Activated CD8-positive, alpha-beta memory T cell treated with anti-CD3 and anti-CD28 coated beads, Interleukin-2, amount 50 U/mL, for 1 hour (primary cell): ENCODE measurements at regions not wholly inside any gene's neighbourhood (a gene's known extent, or its start where the extent isn't known, plus 50 kb on each side); places are given as distances from the start of the nearest gene placed in this dataset.
A peak's percentile ranks its signal among the peaks of the same experiment; 100 is the strongest.

Source experiments
- DNase-seq: peaks from one replicate; pipeline ENCODE4 v3.0.0-alpha.2; 2020; ENCODE audit errors: extremely low read depth

DNA sequence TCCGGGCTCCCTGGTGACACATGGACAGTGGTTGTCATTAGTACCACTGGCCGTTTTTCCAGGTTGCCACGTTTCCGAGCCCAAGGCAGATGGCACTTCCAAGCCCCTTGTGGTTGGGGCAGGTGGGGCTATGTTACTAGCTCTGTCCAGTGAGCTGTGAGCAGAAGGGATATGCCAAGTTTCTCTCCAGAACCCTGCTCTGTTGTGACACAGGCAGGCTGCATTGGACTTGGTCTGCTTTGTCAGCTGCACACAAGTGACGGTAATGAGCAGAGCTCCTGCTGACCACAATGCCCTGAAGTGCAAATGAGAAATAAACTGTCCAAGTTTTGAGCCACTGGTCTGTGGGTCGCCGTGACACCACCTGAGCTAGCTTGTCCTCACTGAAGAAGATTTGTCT lies 118.8 kb downstream of the GYPC start:
- DNase-seq: no peak

DNA sequence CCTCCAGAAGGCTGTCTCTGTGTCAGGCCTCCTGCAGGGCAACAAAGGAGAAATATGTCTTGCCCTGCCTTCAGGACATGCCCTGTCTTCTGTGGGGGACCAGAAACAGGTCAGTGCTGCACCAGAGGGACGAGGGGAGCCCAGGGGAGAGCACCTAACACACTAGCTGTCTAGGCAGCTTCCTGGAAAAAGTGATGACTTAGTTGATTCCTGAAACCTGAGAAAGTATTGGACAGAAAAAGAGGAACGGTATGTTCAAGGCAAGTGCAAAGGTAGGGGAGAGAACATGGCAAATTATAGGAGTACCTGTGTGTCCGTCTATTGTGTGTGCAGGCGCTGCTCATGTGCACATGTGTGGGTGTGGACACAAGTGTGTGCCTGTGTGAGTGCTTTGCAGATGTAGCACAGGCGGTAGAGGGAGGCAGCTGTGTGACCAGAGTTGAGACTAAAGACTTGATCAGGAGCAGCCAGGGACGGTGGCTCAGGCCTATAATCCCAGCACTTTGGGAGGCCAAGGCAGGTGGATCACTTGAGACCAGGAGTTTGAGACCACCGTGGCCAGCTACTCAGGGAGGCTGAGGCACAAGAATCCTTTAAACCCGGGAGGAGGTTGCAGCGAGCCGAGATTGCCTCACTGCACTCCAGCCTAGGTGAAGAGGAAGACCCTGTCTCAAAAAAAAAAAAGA lies 119.5 kb downstream of the GYPC start:
- no peak for DNase-seq

DNA sequence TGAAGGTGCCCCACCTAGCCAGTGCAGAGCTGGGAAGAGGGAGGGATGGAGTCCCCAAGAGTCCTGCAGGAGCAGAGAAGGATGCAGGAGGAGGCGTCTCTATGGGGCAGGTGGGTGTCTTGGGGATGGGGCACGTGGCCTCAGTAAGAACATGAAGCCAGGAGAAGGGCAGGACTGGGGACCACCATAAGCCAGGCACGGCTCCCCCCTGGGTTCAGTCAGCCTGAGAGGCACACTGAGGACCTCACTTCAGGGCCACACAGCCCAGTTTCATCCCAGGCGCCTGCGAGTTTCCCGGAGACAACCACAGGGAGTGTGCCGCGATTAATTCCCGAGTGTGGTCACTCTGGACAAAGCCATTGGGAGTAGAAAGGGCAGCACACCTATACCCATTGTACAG lies 120.3 kb downstream of the GYPC start:
- no peak for DNase-seq

DNA sequence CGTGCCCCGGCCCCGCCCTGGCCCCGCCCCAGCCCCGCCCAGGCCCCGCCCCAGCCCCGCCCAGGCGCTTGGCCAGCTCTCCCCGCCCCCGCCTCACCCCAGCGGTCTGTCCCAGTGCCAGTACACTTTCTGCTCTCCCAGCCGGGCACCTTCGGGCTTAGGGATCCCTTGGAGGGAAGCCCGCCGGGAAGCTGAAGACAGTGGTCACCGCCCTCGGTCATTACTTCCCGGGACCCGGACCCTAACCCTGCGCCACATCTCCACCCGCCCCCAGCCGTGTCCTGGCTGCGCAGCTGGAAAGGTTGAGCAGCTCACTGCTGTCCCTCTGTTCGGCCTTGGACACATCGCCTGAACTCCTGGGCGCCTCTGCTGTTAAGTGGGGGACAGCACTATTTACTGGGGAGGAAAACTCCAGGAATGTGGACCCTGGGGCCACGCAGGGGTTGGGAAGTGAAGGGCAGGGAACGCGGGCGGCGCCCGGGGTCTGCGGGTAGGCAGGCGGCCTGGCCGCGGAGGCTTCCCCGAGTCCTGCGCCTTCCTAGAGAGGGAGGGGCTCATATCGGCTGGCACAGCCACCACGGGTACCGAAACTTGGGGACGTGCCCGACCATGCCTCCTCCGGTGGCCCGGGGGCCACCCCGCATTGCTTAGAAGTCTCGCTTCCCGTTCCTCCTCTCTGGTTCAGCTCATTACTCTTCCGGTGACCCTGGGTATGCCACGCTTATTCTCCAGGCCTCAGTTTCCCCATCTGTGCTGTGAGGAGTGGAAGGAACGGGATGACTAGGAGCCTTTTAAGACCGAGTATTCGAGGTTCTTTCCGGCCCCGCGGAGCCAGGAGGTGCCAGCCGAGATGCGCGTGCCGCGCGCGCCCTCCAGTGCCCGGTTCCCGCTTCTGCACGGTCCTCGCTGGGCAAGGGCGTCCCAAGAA lies 121.0 kb downstream of the GYPC start:
- peak; percentile 31 for DNase-seq

DNA sequence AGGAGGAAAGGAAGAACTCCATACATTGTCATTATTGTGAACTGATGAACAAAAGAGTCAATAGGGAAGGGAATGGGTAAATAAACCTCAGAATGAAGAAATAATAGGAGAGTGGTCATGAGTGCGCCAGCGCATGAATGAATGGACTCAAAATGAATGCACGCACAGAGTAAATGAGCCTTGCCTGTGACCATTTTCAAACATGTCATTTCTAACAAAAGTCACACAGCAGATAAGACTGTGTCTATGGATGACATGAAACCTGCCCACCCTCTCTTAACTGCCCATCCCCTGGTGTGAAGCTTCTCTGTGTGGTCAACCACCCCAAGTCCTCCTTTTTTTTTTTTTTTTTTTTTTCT lies 121.1 kb upstream of the TEX51 start:
- no peak for DNase-seq

DNA sequence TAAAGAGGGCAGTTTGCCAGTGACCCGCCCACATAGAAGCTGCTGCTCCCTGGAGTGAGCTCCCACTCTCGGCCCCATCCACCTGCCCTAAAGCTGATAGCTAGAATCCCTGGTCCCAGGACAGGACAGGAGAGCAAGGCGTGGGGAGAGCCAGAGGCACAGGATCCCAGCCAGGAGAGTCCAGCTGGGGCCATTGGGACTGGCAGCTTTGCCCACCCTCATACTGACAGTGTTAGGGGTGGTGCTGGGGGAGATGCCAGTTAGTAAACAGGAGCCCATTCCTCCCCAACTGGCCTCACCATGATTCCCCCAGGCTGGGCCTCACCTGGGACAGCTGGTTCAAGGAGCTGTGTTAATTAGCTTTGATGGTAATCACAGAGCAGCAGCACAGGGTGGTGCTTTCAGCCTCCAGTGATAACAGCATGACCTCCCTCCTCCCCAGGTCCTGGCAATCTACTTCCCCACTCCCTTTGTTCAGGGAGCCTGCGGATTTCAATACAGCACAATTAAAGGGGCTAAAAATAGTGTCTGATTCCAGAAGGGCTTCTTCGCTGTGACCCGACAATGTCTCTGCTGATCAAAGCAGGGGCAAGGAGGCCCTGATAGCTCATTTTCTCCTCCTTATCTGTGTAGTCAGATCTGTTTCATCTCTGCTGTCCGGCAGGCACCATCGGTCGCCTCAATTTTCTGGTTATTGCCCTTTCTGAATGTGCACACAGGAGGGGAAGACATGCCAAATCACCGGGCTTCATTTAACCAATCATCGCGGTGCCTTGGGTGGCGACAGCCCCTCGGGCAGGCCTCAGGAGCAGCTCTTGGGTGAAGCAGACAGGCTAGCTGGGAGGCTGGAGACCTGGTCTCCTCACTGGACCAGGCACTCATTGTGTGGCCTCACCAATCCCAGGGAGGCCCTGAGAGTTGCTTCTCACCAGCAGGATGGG lies 119.9 kb upstream of the TEX51 start:
- no peak for DNase-seq

DNA sequence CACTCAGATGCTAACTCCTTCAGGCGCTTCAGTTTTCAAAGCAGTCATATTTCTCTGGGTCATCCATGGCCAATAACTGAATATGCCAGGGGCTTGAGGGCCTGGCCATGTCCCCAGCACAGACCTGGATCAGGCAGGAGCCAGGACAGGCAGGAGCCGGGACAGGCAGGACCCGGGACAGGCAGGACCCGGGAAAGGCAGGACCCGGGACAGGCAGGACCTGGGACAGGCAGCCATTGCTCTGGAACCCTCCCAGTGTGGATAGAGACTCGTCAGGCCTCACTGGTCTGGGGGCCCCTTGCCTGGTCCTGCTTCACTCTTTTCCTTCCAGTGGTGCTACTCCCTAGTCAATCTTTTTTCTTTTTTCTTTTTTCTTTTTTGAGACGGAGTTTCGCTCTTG lies 117.5 kb upstream of the TEX51 start:
- no peak for DNase-seq

DNA sequence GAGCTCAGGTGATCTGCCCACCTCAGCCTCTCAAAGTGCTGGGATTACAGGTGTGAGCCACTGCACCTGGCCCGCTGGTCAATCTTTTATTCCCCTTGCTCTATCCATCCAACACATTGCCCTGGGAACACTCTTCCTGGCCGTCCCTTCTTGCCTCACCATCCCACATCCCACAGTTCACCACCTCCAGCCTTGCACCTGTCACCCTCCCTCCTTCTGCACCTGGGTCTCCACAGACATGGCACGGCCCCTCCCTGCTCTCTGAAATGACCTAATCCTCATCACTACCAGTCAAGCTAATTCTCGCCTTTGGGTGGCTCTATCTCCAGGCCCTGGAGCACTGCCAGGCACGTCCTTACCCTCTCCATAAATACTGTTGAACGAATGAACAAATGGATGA lies 116.9 kb upstream of the TEX51 start:
- DNase-seq: no peak

DNA sequence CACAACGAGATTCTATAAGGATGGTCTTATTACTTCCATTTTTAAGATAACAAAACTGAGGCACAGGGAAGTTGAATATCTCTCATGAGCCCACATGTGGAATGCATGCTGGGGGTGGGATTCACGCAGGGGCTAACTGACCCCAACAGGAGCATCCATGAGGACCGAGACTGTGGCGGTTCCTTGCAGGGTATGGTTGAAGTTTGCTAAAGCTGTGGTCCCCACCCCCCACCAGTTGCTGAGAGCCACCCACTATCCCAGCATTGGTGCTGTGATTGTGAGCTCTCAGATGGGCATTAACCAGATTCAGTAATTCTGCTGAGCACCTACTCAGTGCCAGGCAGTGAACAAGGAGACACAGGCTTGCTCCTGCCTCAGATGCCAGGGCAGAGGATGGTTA lies 116.0 kb upstream of the TEX51 start:
- DNase-seq: no peak

DNA sequence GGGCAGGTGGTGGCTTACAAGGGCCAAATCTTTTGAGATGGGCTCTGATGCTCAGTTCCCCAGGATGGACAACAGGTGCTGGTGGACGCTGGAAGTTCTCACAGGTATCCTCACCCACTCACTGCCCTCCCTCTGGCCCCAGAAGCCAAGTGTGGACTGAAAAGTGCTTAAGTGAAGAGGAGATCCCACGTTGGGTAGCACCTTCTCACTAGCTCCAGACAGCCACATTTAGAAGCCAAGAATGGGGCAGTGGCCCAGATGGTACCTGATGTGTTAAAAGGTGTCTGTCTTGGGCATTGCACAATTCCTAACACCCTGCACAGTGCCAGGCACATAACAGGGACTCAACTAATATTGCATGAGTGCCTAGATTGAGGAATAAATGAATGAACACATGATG lies 115.3 kb upstream of the TEX51 start:
- no peak for DNase-seq

DNA sequence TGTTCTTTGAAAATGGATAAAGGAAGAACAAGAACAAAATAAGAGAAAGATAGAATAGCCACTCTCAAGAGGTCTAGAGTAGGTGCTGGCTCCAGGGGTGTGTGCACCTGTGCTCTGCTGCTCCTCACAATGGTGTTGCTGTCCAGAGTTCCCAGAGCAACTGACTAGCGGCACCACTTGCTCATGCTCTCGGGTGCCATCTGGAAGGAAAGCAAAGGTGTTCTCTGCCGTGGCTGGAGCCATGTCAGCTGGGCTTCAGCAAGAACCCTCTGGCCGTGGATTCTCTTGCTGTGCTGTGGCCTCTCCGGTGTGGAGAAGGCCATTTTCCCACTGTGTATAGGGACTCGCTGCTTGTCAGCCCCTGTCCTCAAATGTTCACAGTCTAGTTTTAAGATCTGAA lies 114.6 kb upstream of the TEX51 start:
- no peak for DNase-seq

DNA sequence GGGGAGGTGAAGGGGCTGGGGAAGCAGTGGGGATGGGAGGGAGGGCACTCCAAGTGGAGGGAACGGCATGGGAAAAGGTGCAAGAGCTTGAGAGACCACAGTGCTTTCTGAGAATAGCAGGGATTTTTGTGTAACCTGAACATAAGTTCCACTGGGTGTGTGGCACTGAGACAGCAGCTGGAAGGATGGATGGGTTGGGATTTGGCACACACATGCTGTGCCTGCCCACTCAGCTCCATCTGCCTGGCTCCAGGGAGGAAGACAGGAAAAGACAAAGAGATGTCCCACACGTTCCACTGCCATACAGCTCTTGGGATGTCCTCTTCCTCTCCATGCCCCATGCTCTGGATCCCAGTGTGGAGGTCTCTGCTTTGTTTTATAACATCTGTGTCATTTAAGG lies 114.1 kb upstream of the TEX51 start:
- no peak for DNase-seq

DNA sequence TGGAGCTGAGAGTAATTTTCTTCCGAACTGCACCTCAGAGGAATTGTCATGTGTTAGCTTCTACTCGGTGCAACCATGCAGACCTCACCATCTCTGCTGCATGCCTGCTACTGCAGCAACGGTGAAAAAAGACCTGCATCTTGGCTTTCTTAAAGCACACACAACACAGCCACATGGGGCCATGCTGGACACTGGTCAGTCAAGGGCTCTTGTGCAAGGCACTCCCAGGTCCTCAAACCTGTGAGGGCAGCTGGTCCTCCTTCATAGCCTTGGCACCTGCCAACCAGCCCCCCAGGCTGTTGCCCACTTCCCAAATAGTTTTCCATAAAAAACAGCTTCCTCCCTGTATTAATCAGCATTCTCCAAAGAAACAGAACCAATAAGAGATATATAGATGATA lies 113.5 kb upstream of the TEX51 start:
- DNase-seq: no peak

DNA sequence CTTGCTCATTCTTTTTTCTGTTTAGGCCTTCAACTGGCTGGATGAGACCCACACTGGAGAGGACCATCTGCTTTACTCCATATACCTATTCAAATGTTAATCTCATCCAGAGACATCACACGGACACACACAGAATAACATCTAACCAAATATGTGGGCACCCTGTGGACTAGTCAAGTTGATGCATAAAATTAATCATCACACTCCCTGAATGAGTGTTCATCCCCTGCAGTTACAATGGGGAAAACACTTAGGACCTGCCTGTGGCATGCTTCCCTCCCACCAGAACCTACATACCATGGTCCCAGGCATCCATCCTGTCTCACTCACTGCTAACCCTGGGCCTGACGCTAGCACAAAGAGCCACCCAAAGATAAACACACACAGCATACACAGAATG lies 112.8 kb upstream of the TEX51 start:
- no peak for DNase-seq

DNA sequence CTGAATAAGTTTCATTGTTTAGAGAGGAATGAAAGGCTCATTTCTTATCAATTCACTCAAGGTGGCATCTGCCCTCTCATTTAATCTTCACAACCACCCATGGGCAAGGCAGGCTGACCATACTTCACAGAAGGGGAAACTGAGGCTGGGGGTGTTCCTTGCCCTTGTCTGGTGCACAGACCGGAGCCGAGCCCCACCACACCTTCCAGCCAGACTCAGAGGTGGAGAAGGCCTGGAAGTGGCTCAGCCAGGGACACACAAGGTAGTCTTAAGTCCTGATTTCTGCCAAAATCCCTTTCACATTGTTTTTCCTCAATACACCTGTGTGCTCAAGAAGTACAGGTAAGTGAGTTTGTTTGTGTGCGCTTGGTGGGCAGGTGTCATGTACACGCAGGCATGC lies 111.9 kb upstream of the TEX51 start:
- DNase-seq: no peak

DNA sequence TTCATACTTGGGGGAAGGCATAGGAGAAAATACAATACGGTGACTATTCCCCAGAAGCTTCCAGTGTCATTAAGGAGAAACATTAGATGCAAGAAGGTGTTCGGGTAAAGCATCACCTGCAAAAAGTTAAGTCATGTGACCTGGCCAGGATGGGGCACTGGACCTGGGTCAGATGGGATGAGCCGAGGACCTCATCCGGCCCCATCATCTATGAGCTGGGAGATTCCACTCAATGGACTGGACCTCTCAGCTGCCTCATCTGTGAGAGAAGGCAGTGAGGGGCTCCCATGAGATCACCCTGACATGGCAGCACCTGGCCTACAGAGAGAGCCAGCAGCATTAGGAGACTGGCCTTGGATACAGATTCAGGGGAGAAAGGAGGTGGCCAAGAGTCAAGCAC lies 111.4 kb upstream of the TEX51 start:
- no peak for DNase-seq

DNA sequence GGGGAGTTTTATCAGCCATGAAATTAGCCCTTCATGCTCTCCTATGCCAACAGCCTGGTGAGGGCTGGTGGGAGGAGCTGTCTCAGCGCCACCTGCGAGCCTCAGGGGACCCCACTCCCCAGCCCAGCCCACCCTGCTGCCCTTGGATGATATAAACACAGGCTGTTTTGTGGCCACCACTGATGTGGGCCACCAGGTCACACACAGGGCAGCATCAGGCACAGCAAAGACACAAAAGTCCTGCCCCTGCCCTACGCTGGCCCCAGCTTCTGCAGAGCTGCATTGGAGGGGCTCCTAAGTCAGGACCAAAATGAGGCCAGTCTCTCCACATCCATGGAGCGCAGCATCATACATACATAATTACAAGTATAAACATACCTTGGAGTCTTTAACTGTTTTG lies 110.6 kb upstream of the TEX51 start:
- DNase-seq: no peak

DNA sequence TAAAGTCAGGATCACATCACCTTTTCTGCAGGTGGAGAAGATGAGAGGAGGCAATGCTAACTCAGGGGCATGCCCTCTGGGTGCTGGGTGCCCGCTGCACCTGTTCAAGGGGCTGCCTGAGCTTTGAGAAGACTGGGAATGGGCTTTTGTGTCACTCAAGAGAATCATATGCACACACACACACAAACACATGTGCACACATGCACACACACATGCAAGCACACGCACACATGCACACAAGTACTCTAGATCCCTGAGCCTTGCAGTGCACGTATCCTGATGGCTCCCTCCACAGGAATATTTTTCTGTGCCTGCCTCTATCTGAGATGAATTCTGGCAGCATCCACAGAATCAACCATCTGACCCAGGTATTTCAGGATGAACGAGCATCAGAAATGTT lies 110.0 kb upstream of the TEX51 start:
- no peak for DNase-seq

DNA sequence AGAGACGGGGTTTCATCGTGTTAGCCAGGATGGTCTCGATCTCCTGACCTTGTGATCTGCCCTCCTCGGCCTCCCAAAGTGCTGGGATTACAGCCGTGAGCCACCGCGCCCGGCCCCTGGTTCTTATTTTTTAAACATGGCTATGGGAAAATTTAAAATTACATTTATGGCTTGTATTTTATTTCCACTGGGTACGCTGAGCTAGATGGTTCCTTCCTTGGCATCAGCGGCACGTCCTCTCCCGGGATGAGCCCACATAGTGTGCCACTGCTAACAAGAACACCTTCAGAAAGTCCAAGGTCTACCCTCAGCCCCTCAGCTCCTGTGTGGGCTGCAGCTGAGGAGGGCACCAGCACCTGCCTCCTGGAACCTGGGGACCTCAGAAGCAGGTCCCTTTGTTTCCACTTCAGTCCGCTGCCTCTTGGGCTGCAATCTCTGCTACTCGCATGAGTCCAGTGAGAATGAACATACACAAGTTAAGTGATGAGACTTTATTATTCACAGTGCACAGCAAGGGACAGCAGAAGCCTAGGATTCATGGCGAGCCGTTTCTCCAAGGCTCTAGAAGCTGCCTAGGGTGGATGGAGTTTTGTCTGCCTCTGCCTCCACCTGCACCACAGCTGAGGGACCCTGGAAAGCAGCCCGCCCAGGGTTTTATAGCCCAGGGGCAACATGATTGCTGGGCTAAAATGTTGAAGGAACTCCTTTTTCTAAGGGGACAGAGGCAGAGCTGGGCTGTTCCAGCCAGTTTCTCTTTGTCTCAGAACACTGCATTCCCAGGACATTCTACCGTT lies 107.5 kb upstream of the TEX51 start:
- DNase-seq: no peak

DNA sequence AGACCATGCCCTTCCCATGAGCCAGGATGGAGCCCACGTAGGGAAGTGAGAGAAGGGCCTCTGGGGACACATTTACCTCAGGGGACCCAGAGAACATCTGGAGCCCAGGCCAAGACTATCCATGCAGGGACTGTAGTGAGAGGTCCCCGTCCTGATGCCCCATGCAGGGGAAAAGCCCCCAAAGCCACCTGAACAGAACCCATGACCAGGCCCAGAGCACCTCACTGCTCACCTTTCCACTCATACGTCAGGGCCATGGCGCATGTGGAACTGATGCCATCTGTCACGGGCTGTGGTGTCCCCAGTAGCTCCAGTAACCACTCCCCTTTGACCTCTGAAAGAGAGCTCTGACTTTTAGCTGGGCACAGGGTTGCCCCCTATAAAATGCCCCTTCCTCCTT lies 106.5 kb upstream of the TEX51 start:
- no peak for DNase-seq

DNA sequence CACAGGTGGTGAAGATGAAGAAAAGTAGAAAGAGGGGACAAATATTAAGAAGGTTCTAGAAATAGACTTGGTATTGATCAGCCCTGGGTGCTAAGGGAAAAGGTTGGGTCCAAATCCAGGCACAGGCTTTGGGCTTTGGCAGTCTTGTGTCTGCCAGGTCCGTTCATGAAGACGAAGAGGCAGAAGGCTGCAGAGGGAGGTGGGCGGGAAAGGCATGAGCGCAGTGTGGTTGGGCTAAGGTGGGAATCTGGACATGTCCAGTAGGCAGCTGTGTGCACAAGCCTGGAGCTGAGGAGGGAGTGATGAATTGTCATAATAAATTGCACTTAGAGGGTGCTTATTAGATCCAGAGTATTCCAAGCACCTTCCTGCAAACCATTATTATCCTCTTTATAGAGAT lies 105.7 kb upstream of the TEX51 start:
- no peak for DNase-seq
